HG03354 (cell line): ENCODE measurements at regions not wholly inside any gene's neighbourhood (a gene's known extent, or its start where the extent isn't known, plus 50 kb on each side); places are given as distances from the start of the nearest gene placed in this dataset.

Experiments
- ATAC-seq: cut with Tn5 transposase; IDR thresholded peaks from one replicate; pipeline ENCODE4 v1.9.1; 2021; ENCODE audit warnings: mild to moderate bottlenecking; ENCODE audit not compliant: unreplicated experiment, poor library complexity, severe bottlenecking

- ATAC-seq: no peak
Observed at GRCh38 chr9:23596913-23597634, 229.0 kb downstream of the ELAVL2 start.

- no peak for ATAC-seq
Observed at GRCh38 chr9:23598994-23599393, 227.0 kb downstream of the ELAVL2 start.

- no peak for ATAC-seq
Observed at GRCh38 chr9:23603311-23603710, 222.7 kb downstream of the ELAVL2 start.

- ATAC-seq: no peak
Observed at GRCh38 chr9:23606107-23606506, 219.9 kb downstream of the ELAVL2 start.

- ATAC-seq: no peak
Observed at GRCh38 chr9:23608456-23608855, 217.6 kb downstream of the ELAVL2 start.

GRCh38 chr9:23611869-23612268 lies 214.2 kb downstream of the ELAVL2 start:
- no peak for ATAC-seq

GRCh38 chr9:23615569-23615968 lies 210.5 kb downstream of the ELAVL2 start:
- no peak for ATAC-seq

- no peak for ATAC-seq
Observed at GRCh38 chr9:23621188-23621587, 204.9 kb downstream of the ELAVL2 start.

- ATAC-seq: no peak
Observed at GRCh38 chr9:23621924-23622323, 204.1 kb downstream of the ELAVL2 start.

- no peak for ATAC-seq
Observed at GRCh38 chr9:23622396-23622795, 203.6 kb downstream of the ELAVL2 start.

- ATAC-seq: no peak
Observed at GRCh38 chr9:23630488-23630887, 195.6 kb downstream of the ELAVL2 start.

- no peak for ATAC-seq
Observed at GRCh38 chr9:23635276-23635675, 190.8 kb downstream of the ELAVL2 start.

- ATAC-seq: no peak
Observed at GRCh38 chr9:23636199-23636598, 189.8 kb downstream of the ELAVL2 start.

- ATAC-seq: no peak
Observed at GRCh38 chr9:23638011-23638410, 188.0 kb downstream of the ELAVL2 start.

- no peak for ATAC-seq
Observed at GRCh38 chr9:23638837-23639426, 187.1 kb downstream of the ELAVL2 start.
